Fibroblast of the aortic adventitia (primary cell): ENCODE measurements at regions not wholly inside any gene's neighbourhood (a gene's known extent, or its start where the extent isn't known, plus 50 kb on each side); places are given as distances from the start of the nearest gene placed in this dataset.

Experiments
- DNase-seq: peaks from one replicate; pipeline ENCODE4 v3.0.0-alpha.2; 2010; ENCODE audit warnings: low read depth
- H3K4me3 ChIP-seq: 2 replicates; pipeline ENCODE4 v1.5.1; 2011; ENCODE audit warnings: low read depth, mild to moderate bottlenecking, control low read depth, low read length, moderate library complexity
- CTCF ChIP-seq: IDR thresholded peaks from 2 replicates; pipeline ENCODE4 v1.5.1; 2011; ENCODE audit warnings: mild to moderate bottlenecking, low read length, control low read depth, inconsistent platforms; ENCODE audit not compliant: insufficient read depth

GRCh38 chr6:112799889-112800288 lies 452.8 kb downstream of the RFPL4B start:
- no peak for DNase-seq
- no peak for TF ChIP-seq CTCF
- no peak overlapping the region for H3K4me3 ChIP-seq

- H3K4me3 ChIP-seq, result no peak overlapping the region
- TF ChIP-seq CTCF, result no peak
- peak; percentile 5 for DNase-seq
These were observed 453.3 kb downstream of the RFPL4B start for GRCh38 chr6:112800439-112800838.

GRCh38 chr6:112800916-112801315 lies 453.8 kb downstream of the RFPL4B start:
- no peak for DNase-seq
- no peak overlapping the region for H3K4me3 ChIP-seq
- no peak for TF ChIP-seq CTCF

- DNase-seq, result no peak
- no peak overlapping the region for H3K4me3 ChIP-seq
- no peak for TF ChIP-seq CTCF
These were observed 454.4 kb downstream of the RFPL4B start for GRCh38 chr6:112801468-112802080.

- DNase-seq, result peak; percentile 92
- TF ChIP-seq CTCF, result no peak
- no peak overlapping the region for H3K4me3 ChIP-seq
These were observed 455.0 kb downstream of the RFPL4B start for GRCh38 chr6:112802144-112802543.

GRCh38 chr6:112804638-112805330 lies 457.7 kb downstream of the RFPL4B start:
- no peak for TF ChIP-seq CTCF
- H3K4me3 ChIP-seq, result no peak overlapping the region
- DNase-seq, result no peak
